SU-DHL-6 (cell line): ENCODE measurements at regions not wholly inside any gene's neighbourhood (a gene's known extent, or its start where the extent isn't known, plus 50 kb on each side); places are given as distances from the start of the nearest gene placed in this dataset.

Source experiments
- CTCF ChIP-seq: fragments of 200-600 bp; sonication (generic); IDR thresholded peaks from one replicate; pipeline ENCODE4 v1.5.1; 2017; ENCODE audit warnings: antibody characterized with exemption, mild to moderate bottlenecking, low read length, moderate library complexity; ENCODE audit not compliant: insufficient read depth, poor library complexity, severe bottlenecking
- EZH2phosphoT487 ChIP-seq: fragments of 200-600 bp; sonication (generic), shearing (Covaris generic); conservative IDR thresholded peaks from 2 replicates; pipeline ENCODE4 v1.6.1; 2018; ENCODE audit warnings: mild to moderate bottlenecking, antibody characterized with exemption, low read length, moderate library complexity, mixed read lengths

DNA sequence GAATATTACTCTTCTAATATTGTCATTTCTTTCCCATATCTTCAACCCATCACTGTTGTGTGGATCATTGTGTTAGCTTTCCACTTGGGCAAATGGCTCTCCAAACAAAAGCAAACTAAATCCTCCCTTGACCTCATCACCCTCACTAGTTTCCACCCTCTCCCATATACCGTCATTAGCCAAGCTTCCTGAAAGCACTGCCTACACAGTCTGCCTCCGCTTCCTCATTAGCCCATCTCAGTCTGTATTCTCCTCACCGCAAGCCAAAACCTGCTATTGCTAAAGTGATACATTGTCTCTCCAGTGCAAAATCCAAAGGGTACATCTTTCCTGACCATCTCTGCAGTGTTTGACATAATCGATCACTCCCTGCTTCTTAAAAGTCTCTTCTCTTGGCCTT, 212.6 kb downstream of the CLIC5 start:
- no peak for TF ChIP-seq CTCF
- no peak for TF ChIP-seq EZH2phosphoT487
